ENCODE measurements at regions not wholly inside any gene's neighbourhood (a gene's known extent, or its start where the extent isn't known, plus 50 kb on each side); places are given as distances from the start of the nearest gene placed in this dataset.

DNA sequence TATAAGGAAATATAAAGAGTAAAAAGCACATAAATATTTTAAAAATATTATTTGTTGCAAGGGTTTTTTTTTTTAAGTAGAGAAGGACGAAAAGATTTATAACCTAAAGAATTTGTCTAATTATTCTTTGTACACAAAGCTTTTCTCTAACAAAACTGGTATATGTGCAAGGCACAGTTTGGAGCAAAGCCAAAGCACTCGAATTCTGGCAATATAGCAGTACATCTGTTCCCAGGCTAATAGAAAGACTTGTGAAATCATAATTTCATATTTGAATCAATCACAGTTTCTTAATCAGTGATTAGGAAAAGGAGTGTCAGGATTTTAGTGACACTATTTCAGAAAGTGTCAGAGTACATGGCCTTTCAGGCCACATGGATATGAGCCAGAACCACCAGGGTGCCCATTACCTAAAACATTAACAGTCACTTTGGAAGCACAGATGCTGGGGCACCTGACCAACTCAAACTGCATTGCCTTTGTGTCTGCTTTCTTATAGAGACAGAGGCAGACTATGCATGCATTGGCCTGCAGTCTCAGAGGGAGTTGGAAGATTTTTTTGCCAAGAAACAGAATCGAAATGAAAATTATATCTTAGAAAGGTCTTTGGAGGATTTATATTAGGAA, 651.8 kb upstream of the SGO1 start:
- TF ChIP-seq POLR2AphosphoS5 (IDR thresholded peaks at IDR 0.05; ENCODE audit: insufficient read depth in 1 of 2, low read depth in 1 of 2) (no peak), POLR2A (IDR thresholded peaks at IDR 0.05) (no peak)
- TF ChIP-seq, protein P1, sequence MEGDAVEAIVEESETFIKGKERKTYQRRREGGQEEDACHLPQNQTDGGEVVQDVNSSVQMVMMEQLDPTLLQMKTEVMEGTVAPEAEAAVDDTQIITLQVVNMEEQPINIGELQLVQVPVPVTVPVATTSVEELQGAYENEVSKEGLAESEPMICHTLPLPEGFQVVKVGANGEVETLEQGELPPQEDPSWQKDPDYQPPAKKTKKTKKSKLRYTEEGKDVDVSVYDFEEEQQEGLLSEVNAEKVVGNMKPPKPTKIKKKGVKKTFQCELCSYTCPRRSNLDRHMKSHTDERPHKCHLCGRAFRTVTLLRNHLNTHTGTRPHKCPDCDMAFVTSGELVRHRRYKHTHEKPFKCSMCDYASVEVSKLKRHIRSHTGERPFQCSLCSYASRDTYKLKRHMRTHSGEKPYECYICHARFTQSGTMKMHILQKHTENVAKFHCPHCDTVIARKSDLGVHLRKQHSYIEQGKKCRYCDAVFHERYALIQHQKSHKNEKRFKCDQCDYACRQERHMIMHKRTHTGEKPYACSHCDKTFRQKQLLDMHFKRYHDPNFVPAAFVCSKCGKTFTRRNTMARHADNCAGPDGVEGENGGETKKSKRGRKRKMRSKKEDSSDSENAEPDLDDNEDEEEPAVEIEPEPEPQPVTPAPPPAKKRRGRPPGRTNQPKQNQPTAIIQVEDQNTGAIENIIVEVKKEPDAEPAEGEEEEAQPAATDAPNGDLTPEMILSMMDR (IDR thresholded peaks at IDR 0.05) = no peak

Data from vagina (tissue), 2 donors.